ENCODE measurements at regions not wholly inside any gene's neighbourhood (a gene's known extent, or its start where the extent isn't known, plus 50 kb on each side); places are given as distances from the start of the nearest gene placed in this dataset.

DNA sequence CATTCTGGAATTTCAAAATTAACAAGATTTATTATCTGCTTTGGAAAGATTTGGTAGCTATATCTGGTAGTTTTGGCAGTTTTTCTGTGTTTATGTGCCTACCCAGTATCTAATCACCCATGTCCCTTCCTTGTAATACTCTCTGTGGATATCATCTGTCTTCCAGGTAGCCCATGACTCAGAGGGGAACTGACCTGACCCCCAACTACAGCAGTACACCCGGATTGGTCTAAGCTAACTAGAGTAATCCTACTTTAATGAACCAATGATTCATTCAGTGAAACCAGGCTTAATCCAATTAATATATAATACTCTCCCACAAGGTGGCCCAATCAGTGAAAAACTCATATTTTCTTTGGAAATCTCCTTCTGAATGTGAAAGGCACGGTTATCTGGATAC is 295.3 kb upstream of the SULF2 start:
- TF ChIP-seq, protein P1, sequence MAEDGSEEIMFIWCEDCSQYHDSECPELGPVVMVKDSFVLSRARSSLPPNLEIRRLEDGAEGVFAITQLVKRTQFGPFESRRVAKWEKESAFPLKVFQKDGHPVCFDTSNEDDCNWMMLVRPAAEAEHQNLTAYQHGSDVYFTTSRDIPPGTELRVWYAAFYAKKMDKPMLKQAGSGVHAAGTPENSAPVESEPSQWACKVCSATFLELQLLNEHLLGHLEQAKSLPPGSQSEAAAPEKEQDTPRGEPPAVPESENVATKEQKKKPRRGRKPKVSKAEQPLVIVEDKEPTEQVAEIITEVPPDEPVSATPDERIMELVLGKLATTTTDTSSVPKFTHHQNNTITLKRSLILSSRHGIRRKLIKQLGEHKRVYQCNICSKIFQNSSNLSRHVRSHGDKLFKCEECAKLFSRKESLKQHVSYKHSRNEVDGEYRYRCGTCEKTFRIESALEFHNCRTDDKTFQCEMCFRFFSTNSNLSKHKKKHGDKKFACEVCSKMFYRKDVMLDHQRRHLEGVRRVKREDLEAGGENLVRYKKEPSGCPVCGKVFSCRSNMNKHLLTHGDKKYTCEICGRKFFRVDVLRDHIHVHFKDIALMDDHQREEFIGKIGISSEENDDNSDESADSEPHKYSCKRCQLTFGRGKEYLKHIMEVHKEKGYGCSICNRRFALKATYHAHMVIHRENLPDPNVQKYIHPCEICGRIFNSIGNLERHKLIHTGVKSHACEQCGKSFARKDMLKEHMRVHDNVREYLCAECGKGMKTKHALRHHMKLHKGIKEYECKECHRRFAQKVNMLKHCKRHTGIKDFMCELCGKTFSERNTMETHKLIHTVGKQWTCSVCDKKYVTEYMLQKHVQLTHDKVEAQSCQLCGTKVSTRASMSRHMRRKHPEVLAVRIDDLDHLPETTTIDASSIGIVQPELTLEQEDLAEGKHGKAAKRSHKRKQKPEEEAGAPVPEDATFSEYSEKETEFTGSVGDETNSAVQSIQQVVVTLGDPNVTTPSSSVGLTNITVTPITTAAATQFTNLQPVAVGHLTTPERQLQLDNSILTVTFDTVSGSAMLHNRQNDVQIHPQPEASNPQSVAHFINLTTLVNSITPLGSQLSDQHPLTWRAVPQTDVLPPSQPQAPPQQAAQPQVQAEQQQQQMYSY (CRISPR knock-in tag; IDR thresholded peaks at IDR 0.05) = no peak
- TF ChIP-seq NR2C2 (CRISPR knock-in tag; IDR thresholded peaks at IDR 0.05) = no peak
- TF ChIP-seq, protein P2, sequence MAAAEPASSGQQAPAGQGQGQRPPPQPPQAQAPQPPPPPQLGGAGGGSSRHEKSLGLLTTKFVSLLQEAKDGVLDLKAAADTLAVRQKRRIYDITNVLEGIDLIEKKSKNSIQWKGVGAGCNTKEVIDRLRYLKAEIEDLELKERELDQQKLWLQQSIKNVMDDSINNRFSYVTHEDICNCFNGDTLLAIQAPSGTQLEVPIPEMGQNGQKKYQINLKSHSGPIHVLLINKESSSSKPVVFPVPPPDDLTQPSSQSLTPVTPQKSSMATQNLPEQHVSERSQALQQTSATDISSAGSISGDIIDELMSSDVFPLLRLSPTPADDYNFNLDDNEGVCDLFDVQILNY (CRISPR knock-in tag; IDR thresholded peaks at IDR 0.05) = no peak
- TF ChIP-seq, protein P3, sequence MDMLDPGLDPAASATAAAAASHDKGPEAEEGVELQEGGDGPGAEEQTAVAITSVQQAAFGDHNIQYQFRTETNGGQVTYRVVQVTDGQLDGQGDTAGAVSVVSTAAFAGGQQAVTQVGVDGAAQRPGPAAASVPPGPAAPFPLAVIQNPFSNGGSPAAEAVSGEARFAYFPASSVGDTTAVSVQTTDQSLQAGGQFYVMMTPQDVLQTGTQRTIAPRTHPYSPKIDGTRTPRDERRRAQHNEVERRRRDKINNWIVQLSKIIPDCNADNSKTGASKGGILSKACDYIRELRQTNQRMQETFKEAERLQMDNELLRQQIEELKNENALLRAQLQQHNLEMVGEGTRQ (CRISPR knock-in tag; IDR thresholded peaks at IDR 0.05) = no peak
- TF ChIP-seq, protein P4, sequence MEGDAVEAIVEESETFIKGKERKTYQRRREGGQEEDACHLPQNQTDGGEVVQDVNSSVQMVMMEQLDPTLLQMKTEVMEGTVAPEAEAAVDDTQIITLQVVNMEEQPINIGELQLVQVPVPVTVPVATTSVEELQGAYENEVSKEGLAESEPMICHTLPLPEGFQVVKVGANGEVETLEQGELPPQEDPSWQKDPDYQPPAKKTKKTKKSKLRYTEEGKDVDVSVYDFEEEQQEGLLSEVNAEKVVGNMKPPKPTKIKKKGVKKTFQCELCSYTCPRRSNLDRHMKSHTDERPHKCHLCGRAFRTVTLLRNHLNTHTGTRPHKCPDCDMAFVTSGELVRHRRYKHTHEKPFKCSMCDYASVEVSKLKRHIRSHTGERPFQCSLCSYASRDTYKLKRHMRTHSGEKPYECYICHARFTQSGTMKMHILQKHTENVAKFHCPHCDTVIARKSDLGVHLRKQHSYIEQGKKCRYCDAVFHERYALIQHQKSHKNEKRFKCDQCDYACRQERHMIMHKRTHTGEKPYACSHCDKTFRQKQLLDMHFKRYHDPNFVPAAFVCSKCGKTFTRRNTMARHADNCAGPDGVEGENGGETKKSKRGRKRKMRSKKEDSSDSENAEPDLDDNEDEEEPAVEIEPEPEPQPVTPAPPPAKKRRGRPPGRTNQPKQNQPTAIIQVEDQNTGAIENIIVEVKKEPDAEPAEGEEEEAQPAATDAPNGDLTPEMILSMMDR (IDR thresholded peaks at IDR 0.05) = no peak
- TF ChIP-seq, protein P5, sequence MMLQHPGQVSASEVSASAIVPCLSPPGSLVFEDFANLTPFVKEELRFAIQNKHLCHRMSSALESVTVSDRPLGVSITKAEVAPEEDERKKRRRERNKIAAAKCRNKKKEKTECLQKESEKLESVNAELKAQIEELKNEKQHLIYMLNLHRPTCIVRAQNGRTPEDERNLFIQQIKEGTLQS (CRISPR knock-in tag; conservative IDR thresholded peaks at IDR 0.05) = no peak
- TF ChIP-seq, protein P6, sequence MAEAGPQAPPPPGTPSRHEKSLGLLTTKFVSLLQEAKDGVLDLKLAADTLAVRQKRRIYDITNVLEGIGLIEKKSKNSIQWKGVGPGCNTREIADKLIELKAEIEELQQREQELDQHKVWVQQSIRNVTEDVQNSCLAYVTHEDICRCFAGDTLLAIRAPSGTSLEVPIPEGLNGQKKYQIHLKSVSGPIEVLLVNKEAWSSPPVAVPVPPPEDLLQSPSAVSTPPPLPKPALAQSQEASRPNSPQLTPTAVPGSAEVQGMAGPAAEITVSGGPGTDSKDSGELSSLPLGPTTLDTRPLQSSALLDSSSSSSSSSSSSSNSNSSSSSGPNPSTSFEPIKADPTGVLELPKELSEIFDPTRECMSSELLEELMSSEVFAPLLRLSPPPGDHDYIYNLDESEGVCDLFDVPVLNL (CRISPR knock-in tag; IDR thresholded peaks at IDR 0.05; ENCODE audit: borderline replicate concordance, low read depth) = no peak
- no peak for TF ChIP-seq ESRRA (CRISPR knock-in tag; IDR thresholded peaks at IDR 0.05; ENCODE audit: borderline replicate concordance)
- TF ChIP-seq NFE2L1 (CRISPR knock-in tag; IDR thresholded peaks at IDR 0.05) = no peak
- no peak for TF ChIP-seq NR3C1 (CRISPR knock-in tag; conservative IDR thresholded peaks at IDR 0.05; ENCODE audit: low read depth)
- TF ChIP-seq, protein P7, sequence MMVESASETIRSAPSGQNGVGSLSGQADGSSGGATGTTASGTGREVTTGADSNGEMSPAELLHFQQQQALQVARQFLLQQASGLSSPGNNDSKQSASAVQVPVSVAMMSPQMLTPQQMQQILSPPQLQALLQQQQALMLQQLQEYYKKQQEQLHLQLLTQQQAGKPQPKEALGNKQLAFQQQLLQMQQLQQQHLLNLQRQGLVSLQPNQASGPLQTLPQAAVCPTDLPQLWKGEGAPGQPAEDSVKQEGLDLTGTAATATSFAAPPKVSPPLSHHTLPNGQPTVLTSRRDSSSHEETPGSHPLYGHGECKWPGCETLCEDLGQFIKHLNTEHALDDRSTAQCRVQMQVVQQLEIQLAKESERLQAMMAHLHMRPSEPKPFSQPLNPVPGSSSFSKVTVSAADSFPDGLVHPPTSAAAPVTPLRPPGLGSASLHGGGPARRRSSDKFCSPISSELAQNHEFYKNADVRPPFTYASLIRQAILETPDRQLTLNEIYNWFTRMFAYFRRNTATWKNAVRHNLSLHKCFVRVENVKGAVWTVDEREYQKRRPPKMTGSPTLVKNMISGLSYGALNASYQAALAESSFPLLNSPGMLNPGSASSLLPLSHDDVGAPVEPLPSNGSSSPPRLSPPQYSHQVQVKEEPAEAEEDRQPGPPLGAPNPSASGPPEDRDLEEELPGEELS (CRISPR knock-in tag; IDR thresholded peaks at IDR 0.05) = no peak
